Tibial nerve (tissue), 4 donors: ENCODE measurements at regions not wholly inside any gene's neighbourhood (a gene's known extent, or its start where the extent isn't known, plus 50 kb on each side); places are given as distances from the start of the nearest gene placed in this dataset.

Experiments
- CTCF ChIP-seq, 5 experiments: fragments of 200-600 bp in 3 of 5; fragments of 450-650 bp in 2 of 5; sonication (generic) in 3 of 5; IDR thresholded peaks; one replicate each; pipeline ENCODE4 v1.5.1; 2016 to 2019; ENCODE audit warnings: antibody characterized with exemption in 5 of 5, mild to moderate bottlenecking in 3 of 5, moderate library complexity in 2 of 5
- EP300 ChIP-seq, 2 donors: sonication (generic); formaldehyde crosslinking; IDR thresholded peaks; one replicate each; pipeline ENCODE4 v1.6.1; 2017; ENCODE audit warnings: antibody characterized with exemption in 2 of 2, mild to moderate bottlenecking in 1 of 2
- POLR2A ChIP-seq, 2 donors: fragments of 450-650 bp; IDR thresholded peaks; one replicate each; pipeline ENCODE4 v1.6.1; 2017; ENCODE audit warnings: antibody characterized with exemption in 2 of 2, mild to moderate bottlenecking in 2 of 2, moderate library complexity in 2 of 2

GRCh38 chr12:114976372-114976771 is 292.4 kb upstream of the TBX3 start:
- no peak for TF ChIP-seq CTCF (IDR thresholded peaks at IDR 0.05)
- no peak for TF ChIP-seq POLR2A (IDR thresholded peaks at IDR 0.05)
- TF ChIP-seq EP300 (IDR thresholded peaks at IDR 0.05) = no peak
